Right lobe of liver (tissue), 4 donors: ENCODE measurements at regions not wholly inside any gene's neighbourhood (a gene's known extent, or its start where the extent isn't known, plus 50 kb on each side); places are given as distances from the start of the nearest gene placed in this dataset.

Experiments used
- POLR2A ChIP-seq: fragments of 450-650 bp; IDR thresholded peaks from one replicate; pipeline ENCODE4 v1.6.1; 2017; ENCODE audit warnings: antibody characterized with exemption, mild to moderate bottlenecking
- TF ChIP-seq, protein P1 (sequence below), 4 donors: fragments of 200-600 bp in 3 of 4; fragments of 450-650 bp in 1 of 4; IDR thresholded peaks; one replicate each; pipeline versions ENCODE4 v1.5.1 to v1.8.0; 2016 to 2022; ENCODE audit warnings: antibody characterized with exemption in 4 of 4, mild to moderate bottlenecking in 2 of 4
- donor health status: DM: no; HTN: no; CAD: no.
- donor health status: DM: no; HTN: no; CAD: no.
- donor health status: DM: no; HTN: yes; CAD: no.

DNA sequence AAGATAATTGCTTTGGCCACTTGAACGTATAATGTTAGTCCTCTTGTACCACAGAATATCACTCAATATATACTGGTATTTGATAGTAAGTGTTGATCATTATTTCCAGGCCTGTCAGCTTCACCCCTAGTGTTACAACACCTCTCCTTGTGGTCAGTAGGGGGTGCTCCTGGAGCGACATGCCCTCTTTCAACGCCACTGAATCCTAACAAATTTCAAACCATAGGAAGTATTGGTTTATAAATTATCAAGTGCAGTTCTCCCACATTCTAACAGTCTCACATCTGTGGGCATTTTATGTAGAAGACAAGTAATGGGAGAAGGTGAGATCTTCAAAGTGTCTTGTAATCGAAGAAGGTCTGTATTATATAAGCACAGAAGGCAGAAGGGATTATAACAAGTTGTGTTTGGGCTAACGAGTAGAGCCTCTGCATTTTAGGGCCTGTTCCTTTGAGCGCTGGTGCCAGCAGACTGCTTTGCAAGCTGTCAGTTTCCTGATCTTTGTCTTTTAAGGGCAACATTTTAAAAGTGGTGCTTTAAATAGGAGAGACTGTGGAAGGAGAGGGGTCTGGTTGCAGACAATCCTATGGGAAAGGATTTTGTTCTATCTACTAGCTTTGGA lies 57.1 kb upstream of the CEP162 start:
- TF ChIP-seq, protein P1, sequence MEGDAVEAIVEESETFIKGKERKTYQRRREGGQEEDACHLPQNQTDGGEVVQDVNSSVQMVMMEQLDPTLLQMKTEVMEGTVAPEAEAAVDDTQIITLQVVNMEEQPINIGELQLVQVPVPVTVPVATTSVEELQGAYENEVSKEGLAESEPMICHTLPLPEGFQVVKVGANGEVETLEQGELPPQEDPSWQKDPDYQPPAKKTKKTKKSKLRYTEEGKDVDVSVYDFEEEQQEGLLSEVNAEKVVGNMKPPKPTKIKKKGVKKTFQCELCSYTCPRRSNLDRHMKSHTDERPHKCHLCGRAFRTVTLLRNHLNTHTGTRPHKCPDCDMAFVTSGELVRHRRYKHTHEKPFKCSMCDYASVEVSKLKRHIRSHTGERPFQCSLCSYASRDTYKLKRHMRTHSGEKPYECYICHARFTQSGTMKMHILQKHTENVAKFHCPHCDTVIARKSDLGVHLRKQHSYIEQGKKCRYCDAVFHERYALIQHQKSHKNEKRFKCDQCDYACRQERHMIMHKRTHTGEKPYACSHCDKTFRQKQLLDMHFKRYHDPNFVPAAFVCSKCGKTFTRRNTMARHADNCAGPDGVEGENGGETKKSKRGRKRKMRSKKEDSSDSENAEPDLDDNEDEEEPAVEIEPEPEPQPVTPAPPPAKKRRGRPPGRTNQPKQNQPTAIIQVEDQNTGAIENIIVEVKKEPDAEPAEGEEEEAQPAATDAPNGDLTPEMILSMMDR (IDR thresholded peaks at IDR 0.05): peak; percentile 22 to 56 (median 42)
- TF ChIP-seq POLR2A: no peak
